OCI-LY3 (cell line): ENCODE measurements at regions not wholly inside any gene's neighbourhood (a gene's known extent, or its start where the extent isn't known, plus 50 kb on each side); places are given as distances from the start of the nearest gene placed in this dataset.

ENCODE experiments used
- EZH2phosphoT487 ChIP-seq: fragments of 200-600 bp; shearing (Covaris generic); IDR thresholded peaks from 2 replicates; pipeline ENCODE4 v1.6.1; 2018; ENCODE audit warnings: antibody characterized with exemption, mixed run types, low read depth
- TF ChIP-seq, protein P1 (sequence below): fragments of 200-600, 300-600 bp; sonication (generic); IDR thresholded peaks from 2 replicates; pipeline ENCODE4 v1.5.1; 2014; ENCODE audit warnings: antibody characterized with exemption, low read length, low read depth

GRCh38 chr11:11755871-11756270 is 85.9 kb upstream of the USP47 start:
- TF ChIP-seq, protein P1, sequence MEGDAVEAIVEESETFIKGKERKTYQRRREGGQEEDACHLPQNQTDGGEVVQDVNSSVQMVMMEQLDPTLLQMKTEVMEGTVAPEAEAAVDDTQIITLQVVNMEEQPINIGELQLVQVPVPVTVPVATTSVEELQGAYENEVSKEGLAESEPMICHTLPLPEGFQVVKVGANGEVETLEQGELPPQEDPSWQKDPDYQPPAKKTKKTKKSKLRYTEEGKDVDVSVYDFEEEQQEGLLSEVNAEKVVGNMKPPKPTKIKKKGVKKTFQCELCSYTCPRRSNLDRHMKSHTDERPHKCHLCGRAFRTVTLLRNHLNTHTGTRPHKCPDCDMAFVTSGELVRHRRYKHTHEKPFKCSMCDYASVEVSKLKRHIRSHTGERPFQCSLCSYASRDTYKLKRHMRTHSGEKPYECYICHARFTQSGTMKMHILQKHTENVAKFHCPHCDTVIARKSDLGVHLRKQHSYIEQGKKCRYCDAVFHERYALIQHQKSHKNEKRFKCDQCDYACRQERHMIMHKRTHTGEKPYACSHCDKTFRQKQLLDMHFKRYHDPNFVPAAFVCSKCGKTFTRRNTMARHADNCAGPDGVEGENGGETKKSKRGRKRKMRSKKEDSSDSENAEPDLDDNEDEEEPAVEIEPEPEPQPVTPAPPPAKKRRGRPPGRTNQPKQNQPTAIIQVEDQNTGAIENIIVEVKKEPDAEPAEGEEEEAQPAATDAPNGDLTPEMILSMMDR: no peak
- TF ChIP-seq EZH2phosphoT487: no peak
